ENCODE measurements at regions not wholly inside any gene's neighbourhood (a gene's known extent, or its start where the extent isn't known, plus 50 kb on each side); places are given as distances from the start of the nearest gene placed in this dataset.

DNA sequence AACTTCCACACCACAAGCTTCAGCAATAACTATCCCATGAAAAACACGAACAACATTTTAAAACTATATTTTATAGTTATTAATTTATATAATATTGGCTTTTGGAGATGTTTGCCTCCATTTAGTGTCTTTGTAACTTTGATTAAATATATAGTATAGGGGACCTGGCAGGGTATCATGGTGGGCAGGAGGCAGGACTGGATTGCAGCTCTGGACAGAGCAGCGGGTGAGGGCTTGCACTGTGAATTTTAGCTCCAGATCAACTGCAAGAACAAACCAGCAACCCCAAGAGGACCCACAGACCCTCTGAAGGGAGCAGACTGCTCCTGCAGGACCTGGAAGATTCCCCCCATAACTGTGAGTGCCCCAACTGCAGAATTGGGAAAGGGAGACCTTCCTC lies 777.9 kb downstream of the KCNJ2 start:
- TF ChIP-seq POLR2A (IDR thresholded peaks at IDR 0.05) (no peak), POLR2AphosphoS5 (IDR thresholded peaks at IDR 0.05; ENCODE audit: insufficient read depth in 1 of 2, low read depth in 1 of 2) (no peak)

Data from vagina (tissue), 2 donors.